ENCODE measurements at regions not wholly inside any gene's neighbourhood (a gene's known extent, or its start where the extent isn't known, plus 50 kb on each side); places are given as distances from the start of the nearest gene placed in this dataset.

DNA sequence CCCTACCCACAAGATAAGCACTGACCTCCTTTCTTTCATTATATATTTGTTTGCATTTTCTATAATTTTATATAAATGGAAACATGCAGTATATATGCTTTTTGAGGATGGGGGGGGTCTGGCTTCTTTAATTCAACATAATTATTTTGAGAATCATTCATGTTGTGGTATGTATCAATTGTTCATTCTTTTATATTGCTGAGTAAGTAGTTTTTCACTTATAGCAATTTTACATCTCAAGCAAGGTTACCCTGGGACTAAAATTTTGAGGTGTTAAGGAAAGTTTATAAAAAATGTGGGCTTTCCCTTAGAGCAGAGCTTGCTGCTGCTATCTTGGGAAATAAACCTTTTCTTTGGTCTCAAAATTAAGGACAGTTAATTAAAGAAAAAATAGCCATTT, 89.9 kb upstream of the EGLN3 start (continued):
- TF ChIP-seq, protein P1, sequence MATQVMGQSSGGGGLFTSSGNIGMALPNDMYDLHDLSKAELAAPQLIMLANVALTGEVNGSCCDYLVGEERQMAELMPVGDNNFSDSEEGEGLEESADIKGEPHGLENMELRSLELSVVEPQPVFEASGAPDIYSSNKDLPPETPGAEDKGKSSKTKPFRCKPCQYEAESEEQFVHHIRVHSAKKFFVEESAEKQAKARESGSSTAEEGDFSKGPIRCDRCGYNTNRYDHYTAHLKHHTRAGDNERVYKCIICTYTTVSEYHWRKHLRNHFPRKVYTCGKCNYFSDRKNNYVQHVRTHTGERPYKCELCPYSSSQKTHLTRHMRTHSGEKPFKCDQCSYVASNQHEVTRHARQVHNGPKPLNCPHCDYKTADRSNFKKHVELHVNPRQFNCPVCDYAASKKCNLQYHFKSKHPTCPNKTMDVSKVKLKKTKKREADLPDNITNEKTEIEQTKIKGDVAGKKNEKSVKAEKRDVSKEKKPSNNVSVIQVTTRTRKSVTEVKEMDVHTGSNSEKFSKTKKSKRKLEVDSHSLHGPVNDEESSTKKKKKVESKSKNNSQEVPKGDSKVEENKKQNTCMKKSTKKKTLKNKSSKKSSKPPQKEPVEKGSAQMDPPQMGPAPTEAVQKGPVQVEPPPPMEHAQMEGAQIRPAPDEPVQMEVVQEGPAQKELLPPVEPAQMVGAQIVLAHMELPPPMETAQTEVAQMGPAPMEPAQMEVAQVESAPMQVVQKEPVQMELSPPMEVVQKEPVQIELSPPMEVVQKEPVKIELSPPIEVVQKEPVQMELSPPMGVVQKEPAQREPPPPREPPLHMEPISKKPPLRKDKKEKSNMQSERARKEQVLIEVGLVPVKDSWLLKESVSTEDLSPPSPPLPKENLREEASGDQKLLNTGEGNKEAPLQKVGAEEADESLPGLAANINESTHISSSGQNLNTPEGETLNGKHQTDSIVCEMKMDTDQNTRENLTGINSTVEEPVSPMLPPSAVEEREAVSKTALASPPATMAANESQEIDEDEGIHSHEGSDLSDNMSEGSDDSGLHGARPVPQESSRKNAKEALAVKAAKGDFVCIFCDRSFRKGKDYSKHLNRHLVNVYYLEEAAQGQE (IDR thresholded peaks at IDR 0.05; ENCODE audit: borderline replicate concordance) = no peak
- TF ChIP-seq, protein P1 (CRISPR knock-in tag; IDR thresholded peaks at IDR 0.05; ENCODE audit: low read depth) = no peak
- TF ChIP-seq, protein P2, sequence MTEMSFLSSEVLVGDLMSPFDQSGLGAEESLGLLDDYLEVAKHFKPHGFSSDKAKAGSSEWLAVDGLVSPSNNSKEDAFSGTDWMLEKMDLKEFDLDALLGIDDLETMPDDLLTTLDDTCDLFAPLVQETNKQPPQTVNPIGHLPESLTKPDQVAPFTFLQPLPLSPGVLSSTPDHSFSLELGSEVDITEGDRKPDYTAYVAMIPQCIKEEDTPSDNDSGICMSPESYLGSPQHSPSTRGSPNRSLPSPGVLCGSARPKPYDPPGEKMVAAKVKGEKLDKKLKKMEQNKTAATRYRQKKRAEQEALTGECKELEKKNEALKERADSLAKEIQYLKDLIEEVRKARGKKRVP (CRISPR knock-in tag; IDR thresholded peaks at IDR 0.05) = no peak
- TF ChIP-seq MTA2 (IDR thresholded peaks at IDR 0.05; ENCODE audit: low read depth) = no peak
- TF ChIP-seq MAFF (IDR thresholded peaks at IDR 0.05; ENCODE audit: low read length) = peak; percentile 91
- peak; percentile 87 for TF ChIP-seq C11orf30 (IDR thresholded peaks at IDR 0.05; ENCODE audit: low read depth)
- TF ChIP-seq MAFG (tag; conservative IDR thresholded peaks at IDR 0.05) = peak; percentile 78
- peak; percentile 95 for TF ChIP-seq ZNF316 (IDR thresholded peaks at IDR 0.05)
- TF ChIP-seq MAFK (IDR thresholded peaks at IDR 0.05; ENCODE audit: low read length) = peak; percentile 87
- no peak for TF ChIP-seq EGR1 (conservative IDR thresholded peaks at IDR 0.05)
- TF ChIP-seq SMC3 (conservative IDR thresholded peaks at IDR 0.05; ENCODE audit: insufficient read depth, low read depth, low read length) = no peak
- TF ChIP-seq, protein P3, sequence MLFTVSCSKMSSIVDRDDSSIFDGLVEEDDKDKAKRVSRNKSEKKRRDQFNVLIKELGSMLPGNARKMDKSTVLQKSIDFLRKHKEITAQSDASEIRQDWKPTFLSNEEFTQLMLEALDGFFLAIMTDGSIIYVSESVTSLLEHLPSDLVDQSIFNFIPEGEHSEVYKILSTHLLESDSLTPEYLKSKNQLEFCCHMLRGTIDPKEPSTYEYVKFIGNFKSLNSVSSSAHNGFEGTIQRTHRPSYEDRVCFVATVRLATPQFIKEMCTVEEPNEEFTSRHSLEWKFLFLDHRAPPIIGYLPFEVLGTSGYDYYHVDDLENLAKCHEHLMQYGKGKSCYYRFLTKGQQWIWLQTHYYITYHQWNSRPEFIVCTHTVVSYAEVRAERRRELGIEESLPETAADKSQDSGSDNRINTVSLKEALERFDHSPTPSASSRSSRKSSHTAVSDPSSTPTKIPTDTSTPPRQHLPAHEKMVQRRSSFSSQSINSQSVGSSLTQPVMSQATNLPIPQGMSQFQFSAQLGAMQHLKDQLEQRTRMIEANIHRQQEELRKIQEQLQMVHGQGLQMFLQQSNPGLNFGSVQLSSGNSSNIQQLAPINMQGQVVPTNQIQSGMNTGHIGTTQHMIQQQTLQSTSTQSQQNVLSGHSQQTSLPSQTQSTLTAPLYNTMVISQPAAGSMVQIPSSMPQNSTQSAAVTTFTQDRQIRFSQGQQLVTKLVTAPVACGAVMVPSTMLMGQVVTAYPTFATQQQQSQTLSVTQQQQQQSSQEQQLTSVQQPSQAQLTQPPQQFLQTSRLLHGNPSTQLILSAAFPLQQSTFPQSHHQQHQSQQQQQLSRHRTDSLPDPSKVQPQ (CRISPR knock-in tag; IDR thresholded peaks at IDR 0.05; ENCODE audit: borderline replicate concordance) = no peak
- no peak for TF ChIP-seq ZNF263 (CRISPR knock-in tag; IDR thresholded peaks at IDR 0.05; ENCODE audit: borderline replicate concordance)

All from K562 (cell line).